ENCODE measurements at regions not wholly inside any gene's neighbourhood (a gene's known extent, or its start where the extent isn't known, plus 50 kb on each side); places are given as distances from the start of the nearest gene placed in this dataset.

DNA sequence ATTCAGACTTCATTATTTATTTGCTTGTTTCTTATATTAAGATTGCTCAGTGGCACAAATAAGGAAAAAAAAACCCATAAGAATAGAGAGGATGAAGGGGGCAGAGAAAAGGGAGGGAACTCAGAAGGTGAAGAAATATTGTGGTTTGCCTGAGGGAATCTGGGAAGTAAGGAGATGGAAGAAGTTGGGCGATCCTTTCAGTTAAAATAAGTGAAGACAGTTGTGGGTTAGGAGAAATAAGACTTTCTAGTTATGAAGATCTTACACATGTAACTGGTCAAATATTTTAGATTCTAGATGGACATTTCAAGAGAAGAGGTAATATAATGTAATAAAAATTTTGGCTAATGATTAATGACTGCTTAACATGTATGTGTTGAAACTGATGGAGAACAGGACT is 138.7 kb upstream of the LIMCH1 start:
- Mint-ChIP-seq H3K4me1 (peaks cover 4% of the 10 kb centered on the region), H3K27me3 (ENCODE audit: low read depth) (no peaks in the 10 kb centered on the region), H3K4me3 (no peak overlapping the region), H3K9me3 (no peaks in the 10 kb centered on the region), H3K36me3 (ENCODE audit: low read depth) (no peaks in the 10 kb centered on the region), H3K27ac (ENCODE audit: unreplicated experiment) (no peak overlapping the region)
- TF ChIP-seq, protein P1, sequence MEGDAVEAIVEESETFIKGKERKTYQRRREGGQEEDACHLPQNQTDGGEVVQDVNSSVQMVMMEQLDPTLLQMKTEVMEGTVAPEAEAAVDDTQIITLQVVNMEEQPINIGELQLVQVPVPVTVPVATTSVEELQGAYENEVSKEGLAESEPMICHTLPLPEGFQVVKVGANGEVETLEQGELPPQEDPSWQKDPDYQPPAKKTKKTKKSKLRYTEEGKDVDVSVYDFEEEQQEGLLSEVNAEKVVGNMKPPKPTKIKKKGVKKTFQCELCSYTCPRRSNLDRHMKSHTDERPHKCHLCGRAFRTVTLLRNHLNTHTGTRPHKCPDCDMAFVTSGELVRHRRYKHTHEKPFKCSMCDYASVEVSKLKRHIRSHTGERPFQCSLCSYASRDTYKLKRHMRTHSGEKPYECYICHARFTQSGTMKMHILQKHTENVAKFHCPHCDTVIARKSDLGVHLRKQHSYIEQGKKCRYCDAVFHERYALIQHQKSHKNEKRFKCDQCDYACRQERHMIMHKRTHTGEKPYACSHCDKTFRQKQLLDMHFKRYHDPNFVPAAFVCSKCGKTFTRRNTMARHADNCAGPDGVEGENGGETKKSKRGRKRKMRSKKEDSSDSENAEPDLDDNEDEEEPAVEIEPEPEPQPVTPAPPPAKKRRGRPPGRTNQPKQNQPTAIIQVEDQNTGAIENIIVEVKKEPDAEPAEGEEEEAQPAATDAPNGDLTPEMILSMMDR (conservative IDR thresholded peaks at IDR 0.05): no peak
- no peak for DNase-seq (ENCODE audit: low read depth, low spot score)

GRCh38 chr4:41400296-41400695 is 137.7 kb upstream of the LIMCH1 start:
- H3K36me3 Mint-ChIP-seq (ENCODE audit: low read depth): no peaks in the 10 kb centered on the region
- TF ChIP-seq, protein P1 (conservative IDR thresholded peaks at IDR 0.05): no peak
- peaks cover 4% of the 10 kb centered on the region for H3K4me1 Mint-ChIP-seq
- H3K4me3 Mint-ChIP-seq: no peak overlapping the region
- DNase-seq (ENCODE audit: low read depth, low spot score): no peak
- no peaks in the 10 kb centered on the region for H3K27me3 Mint-ChIP-seq (ENCODE audit: low read depth)
- no peak overlapping the region for H3K27ac Mint-ChIP-seq (ENCODE audit: unreplicated experiment)
- H3K9me3 Mint-ChIP-seq: no peaks in the 10 kb centered on the region

DNA sequence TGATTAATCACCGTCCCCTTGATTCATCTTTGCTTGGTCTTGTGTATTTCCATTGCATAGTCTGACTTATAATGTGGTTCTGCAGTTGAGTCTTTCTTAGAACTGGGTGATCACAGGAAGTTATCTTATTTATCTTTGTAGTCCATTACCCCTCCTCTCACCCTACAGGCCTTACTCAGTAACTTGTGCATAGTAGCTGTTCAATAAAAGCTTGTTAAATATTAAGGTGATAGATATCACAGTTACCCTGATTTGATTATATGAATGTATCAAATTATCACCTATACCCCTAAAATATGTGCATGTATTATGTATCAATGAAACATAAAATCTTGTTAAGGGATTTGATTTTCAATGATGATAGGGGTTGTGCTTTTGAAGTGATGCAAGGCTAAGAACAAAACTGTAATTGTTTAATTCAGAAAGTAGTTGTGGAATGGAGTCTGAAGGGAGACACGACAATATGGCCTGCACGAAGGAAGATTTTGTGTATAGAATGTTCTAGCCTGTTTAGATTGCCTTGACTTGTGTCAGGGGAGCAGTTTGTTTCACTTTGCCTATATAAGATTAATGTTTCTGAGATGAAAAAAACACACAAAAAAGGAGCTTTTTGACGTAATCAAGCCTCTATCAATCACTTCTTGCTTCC is 132.4 kb upstream of the LIMCH1 start:
- TF ChIP-seq, protein P1 (conservative IDR thresholded peaks at IDR 0.05): no peak
- Mint-ChIP-seq H3K4me3 (no peak overlapping the region), H3K36me3 (ENCODE audit: low read depth) (no peaks in the 10 kb centered on the region), H3K4me1 (no peaks in the 10 kb centered on the region), H3K27me3 (ENCODE audit: low read depth) (no peaks in the 10 kb centered on the region), H3K9me3 (no peaks in the 10 kb centered on the region), H3K27ac (ENCODE audit: unreplicated experiment) (no peak overlapping the region)
- no peak for DNase-seq (ENCODE audit: low read depth, low spot score)

GRCh38 chr4:41406113-41406516 is 131.8 kb upstream of the LIMCH1 start:
- Mint-ChIP-seq H3K36me3 (ENCODE audit: low read depth) (no peaks in the 10 kb centered on the region), H3K27ac (ENCODE audit: unreplicated experiment) (no peak overlapping the region), H3K4me3 (no peak overlapping the region), H3K27me3 (ENCODE audit: low read depth) (no peaks in the 10 kb centered on the region), H3K9me3 (no peaks in the 10 kb centered on the region), H3K4me1 (no peaks in the 10 kb centered on the region)
- TF ChIP-seq, protein P1 (conservative IDR thresholded peaks at IDR 0.05): no peak
- no peak for DNase-seq (ENCODE audit: low read depth, low spot score)

DNA sequence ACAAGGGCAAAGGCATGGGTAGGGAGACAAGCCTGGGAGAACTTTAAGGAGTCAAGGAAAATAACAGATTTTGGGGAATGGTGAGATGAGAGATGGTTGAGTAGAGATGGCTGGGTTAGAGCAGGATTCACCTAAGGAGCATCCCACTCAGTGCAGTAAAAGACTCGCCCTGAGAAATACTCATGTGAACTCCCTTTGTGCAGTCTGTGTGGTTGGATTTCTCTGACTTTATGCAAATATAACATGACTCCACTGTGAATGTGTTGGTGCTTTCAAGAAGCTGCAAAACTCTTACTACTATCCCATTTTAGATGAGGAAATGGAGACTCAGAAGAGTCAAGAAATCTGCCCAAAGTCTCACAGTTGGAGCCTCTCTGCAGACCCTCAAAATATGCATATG is 129.8 kb upstream of the LIMCH1 start:
- no peaks in the 10 kb centered on the region for H3K4me1 Mint-ChIP-seq
- no peak for DNase-seq (ENCODE audit: low read depth, low spot score)
- TF ChIP-seq, protein P1 (conservative IDR thresholded peaks at IDR 0.05): no peak

More for the DNA sequence above, 129.8 kb upstream of the LIMCH1 start:
- Mint-ChIP-seq H3K9me3 (no peaks in the 10 kb centered on the region), H3K27ac (ENCODE audit: unreplicated experiment) (no peak overlapping the region), H3K36me3 (ENCODE audit: low read depth) (no peaks in the 10 kb centered on the region), H3K4me3 (no peak overlapping the region), H3K27me3 (ENCODE audit: low read depth) (no peaks in the 10 kb centered on the region)

All from neural crest cell (in vitro differentiated cells).